Keratinocyte (primary cell): ENCODE measurements at regions not wholly inside any gene's neighbourhood (a gene's known extent, or its start where the extent isn't known, plus 50 kb on each side); places are given as distances from the start of the nearest gene placed in this dataset.

Source experiments
- DNase-seq: peaks from one replicate; pipeline ENCODE4 v3.0.0-alpha.2; 2011; ENCODE audit warnings: low read depth, missing footprints, low spot score
- FAIRE-seq: peaks from 2 replicates; lab custom pipeline; 2011; peaks lifted over from hg19 to GRCh38; lab: Jason Lieb, UNC
- H2AFZ ChIP-seq: 2 replicates; pipeline ENCODE4 v1.6.0; 2012; ENCODE audit warnings: low read length, control low read depth, inconsistent platforms; ENCODE audit not compliant: control insufficient read depth
- H3K27ac ChIP-seq: 2 replicates; pipeline ENCODE4 v1.5.1; 2011; ENCODE audit warnings: low read length; ENCODE audit not compliant: control insufficient read depth, insufficient read depth
- H3K27me3 ChIP-seq: 3 replicates; pipeline ENCODE4 v1.6.0; 2011; ENCODE audit warnings: low read length; ENCODE audit not compliant: control insufficient read depth, insufficient read depth; ENCODE audit errors: extremely low read depth
- H3K36me3 ChIP-seq, 2 experiments: 2 replicates in 1 of 2; 3 replicates in 1 of 2; pipeline ENCODE4 v1.5.1; 2011; ENCODE audit warnings: low read length in 2 of 2, mild to moderate bottlenecking in 1 of 2; ENCODE audit not compliant: control insufficient read depth in 2 of 2, insufficient read depth in 2 of 2; ENCODE audit errors: extremely low read depth in 1 of 2
- H3K4me1 ChIP-seq: 3 replicates; pipeline ENCODE4 v1.5.1; 2011; ENCODE audit warnings: low read length; ENCODE audit not compliant: control insufficient read depth, insufficient read depth; ENCODE audit errors: extremely low read depth
- H3K4me2 ChIP-seq: 3 replicates; pipeline ENCODE4 v1.6.0; 2011; ENCODE audit warnings: low read depth, low read length; ENCODE audit not compliant: control insufficient read depth, insufficient read depth; ENCODE audit errors: extremely low read depth
- H3K4me3 ChIP-seq, 3 experiments: fragments of 200-600 bp in 1 of 3; sonication (generic) in 1 of 3; 2 replicates in 2 of 3; 3 replicates in 1 of 3; pipeline ENCODE4 v1.5.1; 2011 to 2016; ENCODE audit warnings: low read length in 3 of 3, mild to moderate bottlenecking in 3 of 3, control low read depth in 2 of 3, inconsistent platforms in 1 of 3, low read depth in 1 of 3, mixed read lengths in 1 of 3, mixed run types in 1 of 3, moderate library complexity in 1 of 3; ENCODE audit not compliant: control insufficient read depth in 2 of 3, insufficient read depth in 2 of 3; ENCODE audit errors: extremely low read depth in 1 of 3
- H3K79me2 ChIP-seq: 2 replicates; pipeline ENCODE4 v1.6.0; 2012; ENCODE audit warnings: low read length; ENCODE audit not compliant: control insufficient read depth, insufficient read depth
- H3K9ac ChIP-seq: 3 replicates; pipeline ENCODE4 v1.6.0; 2011; ENCODE audit warnings: low read length; ENCODE audit not compliant: control insufficient read depth, insufficient read depth; ENCODE audit errors: extremely low read depth
- H3K9me1 ChIP-seq: 3 replicates; pipeline ENCODE4 v1.6.0; 2011; ENCODE audit warnings: low read length; ENCODE audit not compliant: control insufficient read depth, insufficient read depth; ENCODE audit errors: extremely low read depth
- H3K9me3 ChIP-seq: 2 replicates; pipeline ENCODE4 v1.5.1; 2012; ENCODE audit warnings: low read depth, low read length; ENCODE audit not compliant: control insufficient read depth
- H4K20me1 ChIP-seq: 3 replicates; pipeline ENCODE4 v1.6.0; 2011; ENCODE audit warnings: low read length; ENCODE audit not compliant: control insufficient read depth, insufficient read depth; ENCODE audit errors: extremely low read depth
- CTCF ChIP-seq, 3 experiments: IDR thresholded peaks in 1 of 3; conservative IDR thresholded peaks in 1 of 3; optimal IDR thresholded peaks in 1 of 3; 2 replicates in 2 of 3; 3 replicates in 1 of 3; pipeline versions ENCODE3 to v1.5.1; 2011; ENCODE audit warnings: low read length in 3 of 3, mild to moderate bottlenecking in 3 of 3, moderate library complexity in 2 of 3, control low read depth in 1 of 3, inconsistent platforms in 1 of 3; ENCODE audit not compliant: insufficient read depth in 2 of 3; ENCODE audit errors: extremely low read depth in 1 of 3
- EZH2 ChIP-seq: IDR thresholded peaks from one replicate; pipeline ENCODE4 v1.6.1; 2012; ENCODE audit warnings: inconsistent platforms, mild to moderate bottlenecking, low read length, moderate library complexity
- dilution Hi-C: fragments of 300-500 bp; cut with MboI; formaldehyde crosslinking; loops from one replicate; pipeline ENCODE4 v1.7.0; 2020; ENCODE audit warnings: low sequenced_read_pairs; ENCODE audit not compliant: extremely low pct_ligation_motif_present

DNA sequence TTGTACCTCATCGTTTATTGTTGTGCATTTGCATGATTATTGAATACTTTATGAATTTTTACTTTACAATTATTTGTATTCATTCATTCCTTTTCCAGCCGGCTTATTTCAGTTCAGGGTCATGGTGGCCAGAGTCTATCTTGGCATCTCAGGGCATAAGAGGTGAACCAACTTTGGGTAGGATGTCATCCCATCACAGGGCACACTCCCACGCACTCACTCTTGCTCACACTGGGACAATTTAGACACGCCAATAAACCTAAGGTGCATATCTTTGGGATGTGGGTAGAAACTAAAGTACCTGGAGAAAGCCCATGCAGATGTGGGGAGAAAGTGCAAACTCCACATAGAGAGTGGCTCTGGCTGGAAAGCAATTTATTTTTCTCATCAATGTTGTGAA, 158.1 kb upstream of the MAST4 start:
- H3K36me3 ChIP-seq: no peaks in the 10 kb centered on the region
- H3K4me1 ChIP-seq: no peaks in the 10 kb centered on the region
- no peaks in the 10 kb centered on the region for H3K27me3 ChIP-seq
- H3K4me2 ChIP-seq: no peak overlapping the region
- TF ChIP-seq EZH2: no peak
- no peak for TF ChIP-seq CTCF (optimal IDR thresholded peaks at IDR 0.05 in 1 of 3, IDR thresholded peaks at IDR 0.05 in 1 of 3, conservative IDR thresholded peaks at IDR 0.05 in 1 of 3; ENCODE audit: extremely low read depth in 1 of 3, insufficient read depth in 2 of 3, low read length in 3 of 3)
- H3K4me3 ChIP-seq: no peak overlapping the region
- no peak for FAIRE-seq
- H2AFZ ChIP-seq: no peak overlapping the region
- no peak overlapping the region for H3K9ac ChIP-seq
- no peaks in the 10 kb centered on the region for H3K79me2 ChIP-seq
- no peak for DNase-seq
- dilution Hi-C loops: no loop called here
- no peaks in the 10 kb centered on the region for H4K20me1 ChIP-seq
- H3K9me3 ChIP-seq: no peaks in the 10 kb centered on the region
- H3K27ac ChIP-seq: no peak overlapping the region
- no peaks in the 10 kb centered on the region for H3K9me1 ChIP-seq

- H3K4me3 ChIP-seq: no peak overlapping the region
- H3K9ac ChIP-seq: no peak overlapping the region
- TF ChIP-seq CTCF (optimal IDR thresholded peaks at IDR 0.05 in 1 of 3, IDR thresholded peaks at IDR 0.05 in 1 of 3, conservative IDR thresholded peaks at IDR 0.05 in 1 of 3; ENCODE audit: extremely low read depth in 1 of 3, insufficient read depth in 2 of 3, low read length in 3 of 3): no peak
- TF ChIP-seq EZH2: no peak
- H4K20me1 ChIP-seq: no peaks in the 10 kb centered on the region
- FAIRE-seq: no peak
- H3K27me3 ChIP-seq: no peaks in the 10 kb centered on the region
- H3K4me2 ChIP-seq: no peak overlapping the region
- H3K79me2 ChIP-seq: no peaks in the 10 kb centered on the region
- dilution Hi-C loops: no loop called here
- no peak overlapping the region for H3K27ac ChIP-seq
- no peaks in the 10 kb centered on the region for H3K36me3 ChIP-seq
- no peak for DNase-seq
- no peak overlapping the region for H2AFZ ChIP-seq
- H3K9me1 ChIP-seq: no peaks in the 10 kb centered on the region
- no peaks in the 10 kb centered on the region for H3K4me1 ChIP-seq
- no peaks in the 10 kb centered on the region for H3K9me3 ChIP-seq
Observed at GRCh38 chr5:66438696-66439095, 157.5 kb upstream of the MAST4 start.
